ENCODE measurements at regions not wholly inside any gene's neighbourhood (a gene's known extent, or its start where the extent isn't known, plus 50 kb on each side); places are given as distances from the start of the nearest gene placed in this dataset.

GRCh38 chr4:52269761-52270160, 218.7 kb downstream of the SPATA18 start:
- TF ChIP-seq EZH2phosphoT487 (IDR thresholded peaks at IDR 0.05; ENCODE audit: insufficient read depth, low read depth) (no peak), EZH2 (IDR thresholded peaks at IDR 0.05; ENCODE audit: insufficient read depth, poor library complexity, severe bottlenecking) (no peak)

All from GM23248 (cell line).